OCI-LY3 (cell line): ENCODE measurements at regions not wholly inside any gene's neighbourhood (a gene's known extent, or its start where the extent isn't known, plus 50 kb on each side); places are given as distances from the start of the nearest gene placed in this dataset.

Source experiments
- H2AFZ ChIP-seq: fragments of 200-600, 300-600 bp; shearing (Covaris generic); 2 replicates; pipeline ENCODE4 v1.6.0; 2014; ENCODE audit warnings: antibody characterized with exemption, low read depth, low read length
- H3K27ac ChIP-seq: fragments of 200-600, 300-600 bp; sonication (generic); 2 replicates; pipeline ENCODE4 v1.5.1; 2014; ENCODE audit warnings: mild to moderate bottlenecking, low read length, moderate library complexity, mixed read lengths
- H3K27me3 ChIP-seq: fragments of 200-600, 300-600 bp; sonication (generic); 2 replicates; pipeline ENCODE4 v1.6.1; 2014; ENCODE audit warnings: low read depth, low read length, mixed read lengths
- H3K36me3 ChIP-seq: fragments of 200-600, 300-600 bp; sonication (generic); replicated peaks from 2 replicates; pipeline ENCODE3; 2014; ENCODE audit warnings: low read depth, low read length, mixed read lengths
- H3K4me1 ChIP-seq: fragments of 300-600, 200-600 bp; sonication (generic); 2 replicates; pipeline ENCODE4 v1.6.1; 2014; ENCODE audit warnings: low read length, mixed read lengths
- H3K4me2 ChIP-seq: fragments of 200-600, 300-600 bp; sonication (generic); 2 replicates; pipeline ENCODE4 v1.6.1; 2014; ENCODE audit warnings: low read length, mixed read lengths
- H3K4me3 ChIP-seq: fragments of 300-600, 200-600 bp; sonication (generic); 2 replicates; pipeline ENCODE4 v1.5.1; 2014; ENCODE audit warnings: antibody characterized with exemption, mild to moderate bottlenecking, low read length, moderate library complexity
- H3K79me2 ChIP-seq: fragments of 300-600, 200-600 bp; shearing (Covaris generic); 2 replicates; pipeline ENCODE4 v1.6.1; 2014; ENCODE audit warnings: mild to moderate bottlenecking, low read length, mixed read lengths
- H3K9ac ChIP-seq: fragments of 300-600, 200-600 bp; shearing (Covaris generic); 2 replicates; pipeline ENCODE4 v1.6.0; 2014; ENCODE audit warnings: mild to moderate bottlenecking, low read length, moderate library complexity
- H3K9me3 ChIP-seq: fragments of 200-600, 300-600 bp; shearing (Covaris generic); 2 replicates; pipeline ENCODE4 v1.6.1; 2014; ENCODE audit warnings: low read length, mixed read lengths; ENCODE audit not compliant: insufficient read depth
- H4K20me1 ChIP-seq: fragments of 200-600, 300-600 bp; sonication (generic); 2 replicates; pipeline ENCODE4 v1.6.1; 2016; ENCODE audit warnings: low read length, mixed read lengths; ENCODE audit not compliant: insufficient read depth
- EZH2phosphoT487 ChIP-seq: fragments of 200-600 bp; shearing (Covaris generic); IDR thresholded peaks from 2 replicates; pipeline ENCODE4 v1.6.1; 2018; ENCODE audit warnings: antibody characterized with exemption, mixed run types, low read depth
- TF ChIP-seq, protein P1 (sequence below): fragments of 200-600, 300-600 bp; sonication (generic); IDR thresholded peaks from 2 replicates; pipeline ENCODE4 v1.5.1; 2014; ENCODE audit warnings: antibody characterized with exemption, low read length, low read depth

DNA sequence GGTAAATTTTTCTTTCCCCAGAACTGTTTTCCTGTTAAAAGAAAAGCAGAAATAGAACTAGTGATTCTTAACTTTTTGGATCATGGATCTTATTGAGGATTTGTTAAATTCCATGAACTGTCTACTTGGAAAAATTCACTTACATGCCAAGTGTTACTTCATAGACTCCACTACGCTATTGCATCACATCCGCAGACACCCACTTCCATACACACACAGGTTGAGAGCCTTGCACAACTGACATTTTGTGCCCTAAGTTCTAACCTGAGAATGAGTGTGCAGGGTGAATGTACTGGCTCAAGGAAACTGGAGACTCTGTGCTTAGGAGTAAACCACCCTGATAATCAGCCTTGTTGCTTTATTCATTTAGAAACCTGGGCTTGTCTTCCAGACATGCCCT, 250.5 kb upstream of the EDA2R start:
- Histone ChIP-seq H3K9ac (no peak overlapping the region), H2AFZ (no peak overlapping the region), H3K9me3 (no peaks in the 10 kb centered on the region), H3K36me3 (no peaks in the 10 kb centered on the region), H3K4me2 (no peak overlapping the region), H3K4me1 (no peaks in the 10 kb centered on the region), H3K4me3 (no peak overlapping the region), H3K27me3 (no peaks in the 10 kb centered on the region), H3K79me2 (no peaks in the 10 kb centered on the region), H4K20me1 (no peaks in the 10 kb centered on the region), H3K27ac (no peak overlapping the region)
- TF ChIP-seq, protein P1, sequence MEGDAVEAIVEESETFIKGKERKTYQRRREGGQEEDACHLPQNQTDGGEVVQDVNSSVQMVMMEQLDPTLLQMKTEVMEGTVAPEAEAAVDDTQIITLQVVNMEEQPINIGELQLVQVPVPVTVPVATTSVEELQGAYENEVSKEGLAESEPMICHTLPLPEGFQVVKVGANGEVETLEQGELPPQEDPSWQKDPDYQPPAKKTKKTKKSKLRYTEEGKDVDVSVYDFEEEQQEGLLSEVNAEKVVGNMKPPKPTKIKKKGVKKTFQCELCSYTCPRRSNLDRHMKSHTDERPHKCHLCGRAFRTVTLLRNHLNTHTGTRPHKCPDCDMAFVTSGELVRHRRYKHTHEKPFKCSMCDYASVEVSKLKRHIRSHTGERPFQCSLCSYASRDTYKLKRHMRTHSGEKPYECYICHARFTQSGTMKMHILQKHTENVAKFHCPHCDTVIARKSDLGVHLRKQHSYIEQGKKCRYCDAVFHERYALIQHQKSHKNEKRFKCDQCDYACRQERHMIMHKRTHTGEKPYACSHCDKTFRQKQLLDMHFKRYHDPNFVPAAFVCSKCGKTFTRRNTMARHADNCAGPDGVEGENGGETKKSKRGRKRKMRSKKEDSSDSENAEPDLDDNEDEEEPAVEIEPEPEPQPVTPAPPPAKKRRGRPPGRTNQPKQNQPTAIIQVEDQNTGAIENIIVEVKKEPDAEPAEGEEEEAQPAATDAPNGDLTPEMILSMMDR: no peak
- no peak for TF ChIP-seq EZH2phosphoT487

DNA sequence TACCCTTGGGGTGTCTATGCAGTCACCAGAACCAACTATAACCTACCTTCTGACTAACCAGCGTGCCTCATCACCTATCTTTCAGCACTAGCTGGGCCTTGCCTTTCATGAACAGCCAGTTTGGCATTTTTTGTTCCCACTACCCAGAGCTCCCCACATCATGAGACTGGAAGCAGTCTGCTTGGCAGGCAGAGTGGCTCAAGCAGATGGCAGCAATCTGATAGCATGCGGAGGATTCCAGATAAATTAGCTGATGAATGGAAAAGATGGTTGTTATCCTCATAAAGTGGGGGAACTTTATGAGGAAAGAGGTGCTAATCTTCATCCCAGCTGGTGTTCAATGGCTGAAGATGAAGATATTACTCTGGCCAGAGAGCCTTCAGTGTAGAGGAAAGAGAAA, 243.2 kb upstream of the EDA2R start:
- no peak overlapping the region for H3K4me3 ChIP-seq
- H3K4me1 ChIP-seq: no peaks in the 10 kb centered on the region
- no peaks in the 10 kb centered on the region for H4K20me1 ChIP-seq
- no peak overlapping the region for H3K27ac ChIP-seq
- H3K27me3 ChIP-seq: no peaks in the 10 kb centered on the region
- H3K4me2 ChIP-seq: no peak overlapping the region
- no peaks in the 10 kb centered on the region for H3K9me3 ChIP-seq
- H3K9ac ChIP-seq: no peak overlapping the region
- H2AFZ ChIP-seq: no peak overlapping the region
- TF ChIP-seq EZH2phosphoT487: no peak
- TF ChIP-seq, protein P1: no peak
- H3K79me2 ChIP-seq: no peaks in the 10 kb centered on the region
- no peaks in the 10 kb centered on the region for H3K36me3 ChIP-seq

DNA sequence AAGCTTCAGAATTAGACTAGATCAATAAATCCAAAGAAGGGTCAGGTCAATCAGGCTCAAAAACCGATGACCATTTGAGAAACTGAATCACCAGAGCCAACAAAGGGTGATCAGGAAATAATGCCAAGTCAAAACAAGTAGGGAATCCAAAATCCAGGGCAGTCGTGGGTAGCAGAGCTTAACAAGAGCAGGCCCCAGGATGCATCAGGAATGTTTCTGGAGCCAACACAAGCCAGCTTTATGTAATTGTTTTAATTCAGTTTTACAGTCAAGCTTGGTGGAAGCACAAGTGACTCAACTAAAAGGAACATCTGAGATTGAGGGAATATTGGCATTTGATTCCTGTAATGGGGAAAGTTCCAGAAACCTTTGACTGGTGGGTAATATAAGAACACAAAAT, 237.9 kb upstream of the EDA2R start:
- H3K9ac ChIP-seq: no peak overlapping the region
- H3K27me3 ChIP-seq: no peaks in the 10 kb centered on the region
- no peak overlapping the region for H3K4me3 ChIP-seq
- no peak overlapping the region for H3K27ac ChIP-seq
- no peaks in the 10 kb centered on the region for H3K4me1 ChIP-seq
- no peaks in the 10 kb centered on the region for H4K20me1 ChIP-seq
- H2AFZ ChIP-seq: no peak overlapping the region
- no peak overlapping the region for H3K4me2 ChIP-seq
- TF ChIP-seq, protein P1: no peak
- TF ChIP-seq EZH2phosphoT487: no peak
- no peaks in the 10 kb centered on the region for H3K36me3 ChIP-seq
- H3K9me3 ChIP-seq: no peaks in the 10 kb centered on the region
- no peaks in the 10 kb centered on the region for H3K79me2 ChIP-seq

DNA sequence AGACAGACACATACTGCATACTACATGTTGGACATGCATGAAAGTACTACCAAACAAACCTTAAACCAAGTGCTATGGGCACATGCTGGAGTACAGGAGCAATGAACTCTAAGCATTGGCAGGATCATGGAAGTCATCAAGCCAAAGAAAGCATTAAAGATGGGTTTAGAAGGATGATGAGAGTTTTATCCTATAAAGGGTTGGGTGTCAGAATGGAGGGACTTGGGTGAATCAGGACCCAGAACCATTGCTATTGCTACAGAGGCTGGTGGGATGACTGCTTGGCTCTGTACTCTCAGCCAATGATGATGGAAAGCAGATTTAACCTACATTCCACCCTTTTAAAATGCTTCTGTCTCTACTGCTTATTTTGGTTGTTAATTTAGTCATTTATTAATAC, 233.9 kb upstream of the EDA2R start:
- Histone ChIP-seq H3K36me3 (no peaks in the 10 kb centered on the region), H3K9me3 (no peaks in the 10 kb centered on the region), H3K27me3 (no peaks in the 10 kb centered on the region), H3K4me1 (no peaks in the 10 kb centered on the region), H2AFZ (no peak overlapping the region), H3K4me3 (no peak overlapping the region), H4K20me1 (no peaks in the 10 kb centered on the region), H3K9ac (no peak overlapping the region), H3K27ac (no peak overlapping the region), H3K79me2 (no peaks in the 10 kb centered on the region), H3K4me2 (no peak overlapping the region)
- no peak for TF ChIP-seq EZH2phosphoT487
- TF ChIP-seq, protein P1: no peak
